ENCODE measurements at regions not wholly inside any gene's neighbourhood (a gene's known extent, or its start where the extent isn't known, plus 50 kb on each side); places are given as distances from the start of the nearest gene placed in this dataset.

DNA sequence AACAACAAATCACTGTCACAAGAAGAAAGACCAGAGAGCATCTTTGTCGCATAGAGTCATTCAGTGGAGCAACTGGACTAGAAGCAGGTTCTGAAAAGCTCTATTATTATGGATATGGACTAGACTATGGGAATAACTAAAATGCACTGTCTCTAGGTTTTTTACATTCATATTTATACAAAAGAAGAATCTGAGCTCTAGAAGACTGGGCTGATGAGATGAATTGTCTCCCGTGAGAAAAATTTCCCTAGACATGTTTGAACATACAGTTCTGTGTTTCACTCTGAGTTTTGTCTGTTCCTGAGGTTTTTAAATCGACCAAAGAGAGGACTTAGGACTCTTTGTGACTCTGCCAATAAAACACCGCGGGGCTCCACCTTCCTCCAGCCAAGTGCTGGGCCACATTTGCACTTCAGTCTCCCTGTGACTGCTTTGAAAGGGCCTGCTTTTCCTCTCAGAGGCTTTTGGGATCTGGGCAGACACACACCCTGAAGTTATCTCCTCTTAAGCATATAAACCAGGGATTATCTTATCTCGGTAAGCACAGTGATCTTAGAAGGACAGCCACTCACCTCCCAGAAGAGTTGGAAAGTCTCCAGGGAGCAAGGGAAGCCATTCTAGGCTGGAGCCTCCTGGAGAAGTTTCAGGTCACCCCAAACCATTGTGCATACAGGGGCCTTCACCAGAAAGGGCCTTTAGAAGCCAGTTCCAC is 101.0 kb upstream of the JCAD start:
- TF ChIP-seq, protein P1, sequence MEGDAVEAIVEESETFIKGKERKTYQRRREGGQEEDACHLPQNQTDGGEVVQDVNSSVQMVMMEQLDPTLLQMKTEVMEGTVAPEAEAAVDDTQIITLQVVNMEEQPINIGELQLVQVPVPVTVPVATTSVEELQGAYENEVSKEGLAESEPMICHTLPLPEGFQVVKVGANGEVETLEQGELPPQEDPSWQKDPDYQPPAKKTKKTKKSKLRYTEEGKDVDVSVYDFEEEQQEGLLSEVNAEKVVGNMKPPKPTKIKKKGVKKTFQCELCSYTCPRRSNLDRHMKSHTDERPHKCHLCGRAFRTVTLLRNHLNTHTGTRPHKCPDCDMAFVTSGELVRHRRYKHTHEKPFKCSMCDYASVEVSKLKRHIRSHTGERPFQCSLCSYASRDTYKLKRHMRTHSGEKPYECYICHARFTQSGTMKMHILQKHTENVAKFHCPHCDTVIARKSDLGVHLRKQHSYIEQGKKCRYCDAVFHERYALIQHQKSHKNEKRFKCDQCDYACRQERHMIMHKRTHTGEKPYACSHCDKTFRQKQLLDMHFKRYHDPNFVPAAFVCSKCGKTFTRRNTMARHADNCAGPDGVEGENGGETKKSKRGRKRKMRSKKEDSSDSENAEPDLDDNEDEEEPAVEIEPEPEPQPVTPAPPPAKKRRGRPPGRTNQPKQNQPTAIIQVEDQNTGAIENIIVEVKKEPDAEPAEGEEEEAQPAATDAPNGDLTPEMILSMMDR (conservative IDR thresholded peaks at IDR 0.05; ENCODE audit: low read length): no peak
- no peak for TF ChIP-seq EZH2phosphoT487 (IDR thresholded peaks at IDR 0.05; ENCODE audit: borderline replicate concordance, low read depth, low read length)
